ENCODE measurements at regions not wholly inside any gene's neighbourhood (a gene's known extent, or its start where the extent isn't known, plus 50 kb on each side); places are given as distances from the start of the nearest gene placed in this dataset.
"Not testable (repeated sequence)": the region's sequence is repeated elsewhere in the genome, so short reads cannot be mapped to it uniquely, and the experiment has no call there.

GRCh38 chr7:94111009-94111408, 106.9 kb upstream of the BET1 start:
- no peak for FAIRE-seq

- FAIRE-seq = no peak
Measured at GRCh38 chr7:94115316-94115715, 111.2 kb upstream of the BET1 start.

GRCh38 chr7:94123136-94123535, 119.0 kb upstream of the BET1 start:
- FAIRE-seq = no peak

GRCh38 chr7:94127026-94127425, 122.9 kb upstream of the BET1 start:
- FAIRE-seq = no peak

GRCh38 chr7:94128072-94128471, 123.9 kb upstream of the BET1 start:
- no peak for FAIRE-seq

- FAIRE-seq = no peak
Measured at GRCh38 chr7:94129443-94130140, 125.4 kb upstream of the BET1 start.

GRCh38 chr7:94130716-94131115, 126.6 kb upstream of the BET1 start:
- no peak for FAIRE-seq

GRCh38 chr7:94133460-94133859, 129.3 kb upstream of the BET1 start:
- FAIRE-seq = no peak

GRCh38 chr7:94135180-94135579, 131.0 kb upstream of the BET1 start:
- no peak for FAIRE-seq

- no peak for FAIRE-seq
Measured at GRCh38 chr7:94142281-94142680, 138.1 kb upstream of the BET1 start.

GRCh38 chr7:94145602-94146001, 141.4 kb upstream of the BET1 start:
- no peak for FAIRE-seq

- FAIRE-seq = no peak
Measured at GRCh38 chr7:94146408-94146807, 142.3 kb upstream of the BET1 start.

GRCh38 chr7:94149789-94150545, 145.8 kb upstream of the BET1 start:
- FAIRE-seq = no peak

- peak; percentile 36 for FAIRE-seq
Measured at GRCh38 chr7:94154182-94154581, 150.0 kb upstream of the BET1 start.

- FAIRE-seq = no peak
Measured at GRCh38 chr7:94154858-94155257, 150.7 kb upstream of the BET1 start.

- FAIRE-seq = not testable (repeated sequence)
Measured at GRCh38 chr7:94157659-94158306, 153.6 kb upstream of the BET1 start.

GRCh38 chr7:94160719-94161435, 156.7 kb upstream of the BET1 start:
- FAIRE-seq = no peak

GRCh38 chr7:94161476-94161875, 157.3 kb upstream of the BET1 start:
- no peak for FAIRE-seq

- FAIRE-seq = no peak
Measured at GRCh38 chr7:94169682-94170081, 165.5 kb upstream of the BET1 start.

GRCh38 chr7:94170836-94171235, 166.7 kb upstream of the BET1 start:
- FAIRE-seq = no peak

GRCh38 chr7:94173436-94173835, 169.3 kb upstream of the BET1 start:
- no peak for FAIRE-seq

- no peak for FAIRE-seq
Measured at GRCh38 chr7:94174375-94174774, 170.2 kb upstream of the BET1 start.

GRCh38 chr7:94174956-94175355, 170.8 kb upstream of the BET1 start:
- no peak for FAIRE-seq

Measured in colon (tissue), 2 donors.